ENCODE measurements at regions not wholly inside any gene's neighbourhood (a gene's known extent, or its start where the extent isn't known, plus 50 kb on each side); places are given as distances from the start of the nearest gene placed in this dataset.
A peak's percentile ranks its signal among the peaks of the same experiment; 100 is the strongest.

DNA sequence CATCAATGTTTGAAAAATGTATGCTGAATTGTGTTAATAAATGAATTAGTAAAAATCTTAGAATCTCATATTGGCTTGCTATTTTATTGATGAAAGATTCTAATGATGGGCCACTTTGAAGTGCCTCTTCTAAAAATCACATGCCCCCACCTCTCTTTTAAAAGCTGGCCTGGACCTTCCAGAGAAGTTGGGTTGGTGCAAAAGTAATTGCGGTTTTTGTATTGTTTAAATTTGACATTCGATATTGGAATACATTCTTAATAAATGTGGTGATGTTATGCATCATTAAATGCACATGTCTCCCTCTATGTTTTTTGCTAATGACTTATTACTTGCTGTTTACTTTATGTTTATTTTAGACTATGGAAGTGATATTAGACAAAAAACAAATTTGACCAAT, 314.6 kb upstream of the C16orf82 start:
- Mint-ChIP-seq H3K4me1 (peaks cover 14% of the 10 kb centered on the region), H3K27me3 (ENCODE audit: insufficient read depth, low read depth) (peaks cover 8% of the 10 kb centered on the region), H3K9me3 (no peaks in the 10 kb centered on the region), H3K4me3 (no peak overlapping the region), H3K36me3 (no peaks in the 10 kb centered on the region), H3K27ac (no peak overlapping the region)
- no peaks in the 10 kb centered on the region for H3K36me3 ChIP-seq
- no peak overlapping the region for H2AFZ ChIP-seq (replicated peaks)
- H3K4me3 ChIP-seq, result no peak overlapping the region
- no peak overlapping the region for H3K27ac ChIP-seq
- H3K4me2 ChIP-seq, result no peak overlapping the region
- no peaks in the 10 kb centered on the region for H3K9me3 ChIP-seq (ENCODE audit: low read depth)
- no peaks in the 10 kb centered on the region for H3K79me2 ChIP-seq (ENCODE audit: low read depth)
- H3K9ac ChIP-seq, result no peak overlapping the region
- H3K27me3 ChIP-seq, result peaks cover 90% of the 10 kb centered on the region
- no peaks in the 10 kb centered on the region for H4K20me1 ChIP-seq (ENCODE audit: low read depth)
- H3K4me1 ChIP-seq, result peaks cover 3% of the 10 kb centered on the region
- H3F3A ChIP-seq (ENCODE audit: low read depth), result no peaks in the 10 kb centered on the region
- DNase-seq (ENCODE audit: low spot score), result no peak
- TF ChIP-seq, protein P1, sequence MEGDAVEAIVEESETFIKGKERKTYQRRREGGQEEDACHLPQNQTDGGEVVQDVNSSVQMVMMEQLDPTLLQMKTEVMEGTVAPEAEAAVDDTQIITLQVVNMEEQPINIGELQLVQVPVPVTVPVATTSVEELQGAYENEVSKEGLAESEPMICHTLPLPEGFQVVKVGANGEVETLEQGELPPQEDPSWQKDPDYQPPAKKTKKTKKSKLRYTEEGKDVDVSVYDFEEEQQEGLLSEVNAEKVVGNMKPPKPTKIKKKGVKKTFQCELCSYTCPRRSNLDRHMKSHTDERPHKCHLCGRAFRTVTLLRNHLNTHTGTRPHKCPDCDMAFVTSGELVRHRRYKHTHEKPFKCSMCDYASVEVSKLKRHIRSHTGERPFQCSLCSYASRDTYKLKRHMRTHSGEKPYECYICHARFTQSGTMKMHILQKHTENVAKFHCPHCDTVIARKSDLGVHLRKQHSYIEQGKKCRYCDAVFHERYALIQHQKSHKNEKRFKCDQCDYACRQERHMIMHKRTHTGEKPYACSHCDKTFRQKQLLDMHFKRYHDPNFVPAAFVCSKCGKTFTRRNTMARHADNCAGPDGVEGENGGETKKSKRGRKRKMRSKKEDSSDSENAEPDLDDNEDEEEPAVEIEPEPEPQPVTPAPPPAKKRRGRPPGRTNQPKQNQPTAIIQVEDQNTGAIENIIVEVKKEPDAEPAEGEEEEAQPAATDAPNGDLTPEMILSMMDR (IDR thresholded peaks at IDR 0.05), result no peak
- no peak for TF ChIP-seq EZH2phosphoT487 (IDR thresholded peaks at IDR 0.05)
- TF ChIP-seq EZH2 (IDR thresholded peaks at IDR 0.05), result no peak

DNA sequence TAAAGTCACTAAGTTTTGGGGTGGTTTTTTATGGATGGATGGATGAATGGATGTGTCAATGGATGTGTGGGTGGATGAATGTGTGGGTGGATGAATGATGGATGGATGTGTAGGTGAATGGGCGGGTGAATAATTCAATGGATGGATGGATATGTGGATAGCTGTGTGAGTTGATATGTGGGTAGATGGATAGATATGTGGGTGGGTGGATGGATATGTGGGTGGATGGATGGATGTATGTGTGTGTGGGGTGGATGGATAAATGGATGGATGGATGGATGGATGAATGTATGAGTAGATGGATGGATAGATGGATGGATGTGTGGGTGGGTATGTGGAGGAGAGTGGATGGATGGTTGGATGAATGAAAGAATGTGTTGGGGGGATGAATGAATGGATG, 310.1 kb upstream of the C16orf82 start:
- H3K36me3 Mint-ChIP-seq, result no peaks in the 10 kb centered on the region
- peaks cover 3% of the 10 kb centered on the region for H3K27me3 Mint-ChIP-seq (ENCODE audit: insufficient read depth, low read depth)
- Histone ChIP-seq H3K4me1 (no peaks in the 10 kb centered on the region), H3K36me3 (no peaks in the 10 kb centered on the region), H3F3A (ENCODE audit: low read depth) (no peaks in the 10 kb centered on the region), H3K79me2 (ENCODE audit: low read depth) (no peaks in the 10 kb centered on the region), H3K27me3 (peaks cover 45% of the 10 kb centered on the region), H4K20me1 (ENCODE audit: low read depth) (no peaks in the 10 kb centered on the region), H3K4me2 (no peak overlapping the region), H3K9ac (no peak overlapping the region), H2AFZ (replicated peaks) (no peak overlapping the region), H3K9me3 (ENCODE audit: low read depth) (no peaks in the 10 kb centered on the region), H3K4me3 (no peak overlapping the region), H3K27ac (no peak overlapping the region)
- H3K27ac Mint-ChIP-seq, result no peak overlapping the region
- H3K9me3 Mint-ChIP-seq, result no peaks in the 10 kb centered on the region
- no peaks in the 10 kb centered on the region for H3K4me1 Mint-ChIP-seq
- no peak overlapping the region for H3K4me3 Mint-ChIP-seq
- TF ChIP-seq EZH2phosphoT487 (IDR thresholded peaks at IDR 0.05), result no peak
- TF ChIP-seq, protein P1 (IDR thresholded peaks at IDR 0.05), result no peak
- DNase-seq (ENCODE audit: low spot score), result no peak

DNA sequence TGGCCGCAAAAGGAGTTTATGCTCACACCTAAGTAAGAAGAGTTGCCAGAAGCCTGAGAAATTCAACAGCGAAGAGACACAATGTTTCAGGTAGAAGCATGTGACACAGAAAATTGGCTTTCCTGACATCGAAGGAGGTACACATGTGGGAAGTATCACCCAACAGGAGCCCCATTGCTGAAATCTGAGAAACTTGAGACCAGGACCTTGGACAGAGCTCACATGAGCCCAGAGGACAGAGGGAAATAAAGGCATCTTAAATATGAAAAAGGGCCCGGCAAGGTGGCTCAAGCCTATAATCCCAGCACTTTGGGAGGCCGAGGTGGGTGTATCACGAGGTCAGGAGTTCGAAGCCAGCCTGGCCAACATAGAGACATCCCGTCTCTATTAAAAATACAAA, 304.1 kb upstream of the C16orf82 start:
- Histone ChIP-seq H3K4me1 (no peaks in the 10 kb centered on the region), H3K9me3 (ENCODE audit: low read depth) (no peaks in the 10 kb centered on the region), H3K9ac (no peak overlapping the region), H3K4me3 (no peak overlapping the region), H4K20me1 (ENCODE audit: low read depth) (no peaks in the 10 kb centered on the region), H3K36me3 (no peaks in the 10 kb centered on the region), H3K27me3 (peaks cover 15% of the 10 kb centered on the region), H2AFZ (replicated peaks) (no peak overlapping the region), H3F3A (ENCODE audit: low read depth) (no peaks in the 10 kb centered on the region), H3K79me2 (ENCODE audit: low read depth) (no peaks in the 10 kb centered on the region), H3K27ac (no peak overlapping the region), H3K4me2 (no peak overlapping the region)
- DNase-seq (ENCODE audit: low spot score), result peak; percentile 30
- H3K27me3 Mint-ChIP-seq (ENCODE audit: insufficient read depth, low read depth), result peaks cover 2% of the 10 kb centered on the region
- H3K27ac Mint-ChIP-seq, result no peak overlapping the region
- no peaks in the 10 kb centered on the region for H3K9me3 Mint-ChIP-seq
- H3K4me1 Mint-ChIP-seq, result no peaks in the 10 kb centered on the region
- no peak overlapping the region for H3K4me3 Mint-ChIP-seq
- TF ChIP-seq EZH2phosphoT487 (IDR thresholded peaks at IDR 0.05), result no peak
- TF ChIP-seq EZH2 (IDR thresholded peaks at IDR 0.05), result no peak
- TF ChIP-seq, protein P1 (IDR thresholded peaks at IDR 0.05), result no peak
- H3K36me3 Mint-ChIP-seq, result no peaks in the 10 kb centered on the region

DNA sequence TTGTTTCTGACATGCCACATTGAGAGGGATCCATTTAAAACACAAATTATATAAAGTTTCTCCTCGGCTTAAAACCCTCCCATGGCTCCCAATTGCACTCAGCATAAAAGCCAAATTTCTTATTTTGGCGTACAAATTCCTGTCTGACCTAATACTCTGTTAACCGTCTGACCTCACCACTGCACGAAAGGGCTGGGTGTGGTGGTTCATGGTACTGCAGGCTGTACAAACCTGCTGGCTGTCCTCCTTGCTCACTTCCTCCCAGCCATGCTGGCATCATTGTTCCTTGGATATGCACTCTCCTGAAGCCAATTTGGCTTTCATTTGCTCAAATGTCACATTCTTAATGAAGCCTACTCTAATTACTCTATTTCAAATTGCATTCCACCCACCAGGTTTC, 301.6 kb upstream of the C16orf82 start:
- TF ChIP-seq, protein P1 (IDR thresholded peaks at IDR 0.05), result peak; percentile 42
- no peak for TF ChIP-seq EZH2 (IDR thresholded peaks at IDR 0.05)
- Mint-ChIP-seq H3K27ac (no peak overlapping the region), H3K27me3 (ENCODE audit: insufficient read depth, low read depth) (peaks cover 12% of the 10 kb centered on the region), H3K4me3 (no peak overlapping the region), H3K9me3 (no peaks in the 10 kb centered on the region), H3K4me1 (no peaks in the 10 kb centered on the region), H3K36me3 (no peaks in the 10 kb centered on the region)
- Histone ChIP-seq H3K79me2 (ENCODE audit: low read depth) (no peaks in the 10 kb centered on the region), H3K4me1 (no peaks in the 10 kb centered on the region), H3K4me3 (no peak overlapping the region), H2AFZ (replicated peaks) (no peak overlapping the region), H3K36me3 (no peaks in the 10 kb centered on the region), H3K9ac (no peak overlapping the region), H4K20me1 (ENCODE audit: low read depth) (no peaks in the 10 kb centered on the region), H3K27me3 (peaks cover 40% of the 10 kb centered on the region), H3K27ac (no peak overlapping the region), H3K9me3 (ENCODE audit: low read depth) (no peaks in the 10 kb centered on the region), H3K4me2 (no peak overlapping the region), H3F3A (ENCODE audit: low read depth) (no peaks in the 10 kb centered on the region)
- peak; percentile 24 for DNase-seq (ENCODE audit: low spot score)
